KOPT-K1 (cell line): ENCODE measurements at regions not wholly inside any gene's neighbourhood (a gene's known extent, or its start where the extent isn't known, plus 50 kb on each side); places are given as distances from the start of the nearest gene placed in this dataset.

Source experiments
- H3K27ac ChIP-seq: fragments of 200-600 bp; sonication (generic); 2 replicates; pipeline ENCODE4 v1.5.1; 2016; ENCODE audit warnings: antibody characterized with exemption, mild to moderate bottlenecking, low read depth, low read length; ENCODE audit not compliant: poor library complexity, severe bottlenecking
- H3K36me3 ChIP-seq: fragments of 200-600 bp; sonication (generic); 2 replicates; pipeline ENCODE4 v1.5.1; 2017; ENCODE audit warnings: antibody characterized with exemption, mild to moderate bottlenecking, low read length, moderate library complexity; ENCODE audit not compliant: insufficient read depth
- H3K9me3 ChIP-seq: fragments of 200-600 bp; sonication (generic); 2 replicates; pipeline ENCODE4 v1.5.1; 2017; ENCODE audit warnings: antibody characterized with exemption, low read length, mild to moderate bottlenecking; ENCODE audit not compliant: insufficient read depth, poor library complexity, severe bottlenecking

GRCh38 chr16:35319536-35320192 is 1860.3 kb downstream of the TP53TG3F start:
- H3K36me3 ChIP-seq: no peaks in the 10 kb centered on the region
- H3K27ac ChIP-seq: no peak overlapping the region
- peaks cover 13% of the 10 kb centered on the region for H3K9me3 ChIP-seq

- Histone ChIP-seq H3K9me3 (no peaks in the 10 kb centered on the region), H3K36me3 (no peaks in the 10 kb centered on the region), H3K27ac (no peak overlapping the region)
These were observed 1866.5 kb downstream of the TP53TG3F start for GRCh38 chr16:35325936-35326335.

GRCh38 chr16:35339337-35339736 is 1879.9 kb downstream of the TP53TG3F start:
- Histone ChIP-seq H3K9me3 (no peaks in the 10 kb centered on the region), H3K36me3 (no peaks in the 10 kb centered on the region), H3K27ac (no peak overlapping the region)

- Histone ChIP-seq H3K9me3 (no peaks in the 10 kb centered on the region), H3K36me3 (no peaks in the 10 kb centered on the region), H3K27ac (no peak overlapping the region)
These were observed 1882.6 kb downstream of the TP53TG3F start for GRCh38 chr16:35342012-35342411.

- H3K36me3 ChIP-seq: no peaks in the 10 kb centered on the region
- no peak overlapping the region for H3K27ac ChIP-seq
- no peaks in the 10 kb centered on the region for H3K9me3 ChIP-seq
These were observed 1884.8 kb downstream of the TP53TG3F start for GRCh38 chr16:35344012-35344762.

GRCh38 chr16:35352431-35352830 is 1893.0 kb downstream of the TP53TG3F start:
- Histone ChIP-seq H3K9me3 (peaks cover 2% of the 10 kb centered on the region), H3K27ac (no peak overlapping the region)

GRCh38 chr16:35363510-35363909 is 1904.1 kb downstream of the TP53TG3F start:
- Histone ChIP-seq H3K27ac (no peak overlapping the region), H3K36me3 (no peaks in the 10 kb centered on the region), H3K9me3 (no peaks in the 10 kb centered on the region)

More at GRCh38 chr16:35352431-35352830, 1893.0 kb downstream of the TP53TG3F start:
- H3K36me3 ChIP-seq: no peaks in the 10 kb centered on the region

- Histone ChIP-seq H3K9me3 (no peaks in the 10 kb centered on the region), H3K36me3 (no peaks in the 10 kb centered on the region), H3K27ac (no peak overlapping the region)
These were observed 1904.9 kb downstream of the TP53TG3F start for GRCh38 chr16:35364263-35364662.

GRCh38 chr16:35365675-35366074 is 1906.3 kb downstream of the TP53TG3F start:
- no peaks in the 10 kb centered on the region for H3K36me3 ChIP-seq
- no peaks in the 10 kb centered on the region for H3K9me3 ChIP-seq

GRCh38 chr16:35370617-35371016 is 1911.2 kb downstream of the TP53TG3F start:
- H3K27ac ChIP-seq: no peak overlapping the region
- H3K9me3 ChIP-seq: no peaks in the 10 kb centered on the region
- no peaks in the 10 kb centered on the region for H3K36me3 ChIP-seq

More at GRCh38 chr16:35365675-35366074, 1906.3 kb downstream of the TP53TG3F start:
- no peak overlapping the region for H3K27ac ChIP-seq

- no peak overlapping the region for H3K27ac ChIP-seq
These were observed 1917.7 kb downstream of the TP53TG3F start for GRCh38 chr16:35377142-35377541.

GRCh38 chr16:35386619-35387018 is 1927.2 kb downstream of the TP53TG3F start:
- no peaks in the 10 kb centered on the region for H3K36me3 ChIP-seq
- H3K27ac ChIP-seq: no peak overlapping the region
- no peaks in the 10 kb centered on the region for H3K9me3 ChIP-seq

More at GRCh38 chr16:35377142-35377541, 1917.7 kb downstream of the TP53TG3F start:
- no peaks in the 10 kb centered on the region for H3K9me3 ChIP-seq
- H3K36me3 ChIP-seq: no peaks in the 10 kb centered on the region

GRCh38 chr16:35391328-35391727 is 1931.9 kb downstream of the TP53TG3F start:
- no peaks in the 10 kb centered on the region for H3K36me3 ChIP-seq
- no peak overlapping the region for H3K27ac ChIP-seq
- peaks cover 7% of the 10 kb centered on the region for H3K9me3 ChIP-seq

GRCh38 chr16:35398180-35398579 is 1938.8 kb downstream of the TP53TG3F start:
- H3K9me3 ChIP-seq: peaks cover 7% of the 10 kb centered on the region
- no peak overlapping the region for H3K27ac ChIP-seq
- H3K36me3 ChIP-seq: no peaks in the 10 kb centered on the region

- H3K36me3 ChIP-seq: no peaks in the 10 kb centered on the region
- H3K9me3 ChIP-seq: peaks cover 7% of the 10 kb centered on the region
- no peak overlapping the region for H3K27ac ChIP-seq
These were observed 1939.7 kb downstream of the TP53TG3F start for GRCh38 chr16:35399133-35399532.

- Histone ChIP-seq H3K9me3 (no peaks in the 10 kb centered on the region), H3K27ac (no peak overlapping the region), H3K36me3 (no peaks in the 10 kb centered on the region)
These were observed 1944.9 kb downstream of the TP53TG3F start for GRCh38 chr16:35404273-35404672.
